ENCODE measurements at regions not wholly inside any gene's neighbourhood (a gene's known extent, or its start where the extent isn't known, plus 50 kb on each side); places are given as distances from the start of the nearest gene placed in this dataset.

DNA sequence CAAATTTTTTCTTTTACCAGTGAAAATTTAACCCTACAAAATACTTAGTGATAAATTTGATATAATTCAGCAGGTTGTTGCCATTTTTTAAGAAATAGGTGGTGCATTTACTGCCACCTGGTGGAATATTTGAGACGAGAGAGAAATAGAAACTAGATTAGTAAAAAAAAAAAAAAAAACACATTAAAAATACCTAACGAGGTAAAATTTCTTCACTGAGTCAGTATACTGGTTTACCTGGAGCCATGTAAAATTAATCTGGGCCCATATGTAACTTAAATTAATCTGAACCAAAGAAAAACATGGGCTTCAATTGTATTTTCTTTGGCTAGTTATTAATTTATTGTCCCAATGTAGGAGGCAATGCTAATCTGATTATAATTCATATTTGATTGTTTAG lies 520.8 kb downstream of the EPM2A start:
- POLR2A ChIA-PET, result no interaction called here
- CTCF ChIA-PET, result no interaction called here
- DNase-seq (ENCODE audit: extremely low spot score), result no peak

GRCh38 chr6:145224450-145224849 lies 510.9 kb downstream of the EPM2A start:
- TF ChIP-seq ARNT (IDR thresholded peaks at IDR 0.05), result no peak
- no peak for TF ChIP-seq HDGF (IDR thresholded peaks at IDR 0.05; ENCODE audit: borderline replicate concordance)
- no peak for TF ChIP-seq PKNOX1 (IDR thresholded peaks at IDR 0.05)
- TF ChIP-seq NFRKB (IDR thresholded peaks at IDR 0.05), result no peak
- TF ChIP-seq FOXA1 (IDR thresholded peaks at IDR 0.05), result no peak
- TF ChIP-seq TARDBP (IDR thresholded peaks at IDR 0.05), result no peak
- ChIA-PET POLR2A (no interaction called here), CTCF (no interaction called here)
- DNase-seq (ENCODE audit: extremely low spot score), result no peak

More for the DNA sequence above, 520.8 kb downstream of the EPM2A start:
- no peak for TF ChIP-seq PKNOX1 (IDR thresholded peaks at IDR 0.05)
- peak; percentile 94 for TF ChIP-seq ZNF384 (IDR thresholded peaks at IDR 0.05)

- CTCF ChIA-PET, result no interaction called here
- no peak for DNase-seq (ENCODE audit: extremely low spot score)
- POLR2A ChIA-PET, result no interaction called here
- TF ChIP-seq ZNF384 (IDR thresholded peaks at IDR 0.05) (no peak), SP1 (IDR thresholded peaks at IDR 0.05) (no peak)
Observed at GRCh38 chr6:145225500-145225899, 509.8 kb downstream of the EPM2A start.

GRCh38 chr6:145227593-145227992 lies 507.7 kb downstream of the EPM2A start:
- CTCF ChIA-PET, result no interaction called here

GRCh38 chr6:145228962-145229582 lies 506.2 kb downstream of the EPM2A start:
- ChIA-PET POLR2A (no interaction called here), CTCF (no interaction called here)
- TF ChIP-seq PKNOX1 (IDR thresholded peaks at IDR 0.05) (no peak), NFRKB (IDR thresholded peaks at IDR 0.05) (no peak), HDGF (IDR thresholded peaks at IDR 0.05; ENCODE audit: borderline replicate concordance) (no peak), SP1 (IDR thresholded peaks at IDR 0.05) (no peak), L3MBTL2 (conservative IDR thresholded peaks at IDR 0.05) (no peak), BHLHE40 (IDR thresholded peaks at IDR 0.05; ENCODE audit: borderline replicate concordance) (no peak), ELF4 (IDR thresholded peaks at IDR 0.05) (no peak), FOXM1 (IDR thresholded peaks at IDR 0.05; ENCODE audit: borderline replicate concordance) (no peak), SUZ12 (IDR thresholded peaks at IDR 0.05) (no peak), ARNT (IDR thresholded peaks at IDR 0.05) (no peak), ZNF384 (IDR thresholded peaks at IDR 0.05) (no peak), CTBP1 (IDR thresholded peaks at IDR 0.05; ENCODE audit: borderline replicate concordance) (no peak), TARDBP (IDR thresholded peaks at IDR 0.05) (no peak), LEF1 (IDR thresholded peaks at IDR 0.05; ENCODE audit: borderline replicate concordance) (no peak), FOXK2 (IDR thresholded peaks at IDR 0.05) (no peak), FOXA1 (IDR thresholded peaks at IDR 0.05) (no peak)
- no peak for DNase-seq (ENCODE audit: extremely low spot score)

More at GRCh38 chr6:145227593-145227992, 507.7 kb downstream of the EPM2A start:
- DNase-seq (ENCODE audit: extremely low spot score), result no peak
- POLR2A ChIA-PET, result no interaction called here
- TF ChIP-seq SUZ12 (IDR thresholded peaks at IDR 0.05) (no peak), HDGF (IDR thresholded peaks at IDR 0.05; ENCODE audit: borderline replicate concordance) (no peak), ARNT (IDR thresholded peaks at IDR 0.05) (no peak), ZNF384 (IDR thresholded peaks at IDR 0.05) (no peak)

DNA sequence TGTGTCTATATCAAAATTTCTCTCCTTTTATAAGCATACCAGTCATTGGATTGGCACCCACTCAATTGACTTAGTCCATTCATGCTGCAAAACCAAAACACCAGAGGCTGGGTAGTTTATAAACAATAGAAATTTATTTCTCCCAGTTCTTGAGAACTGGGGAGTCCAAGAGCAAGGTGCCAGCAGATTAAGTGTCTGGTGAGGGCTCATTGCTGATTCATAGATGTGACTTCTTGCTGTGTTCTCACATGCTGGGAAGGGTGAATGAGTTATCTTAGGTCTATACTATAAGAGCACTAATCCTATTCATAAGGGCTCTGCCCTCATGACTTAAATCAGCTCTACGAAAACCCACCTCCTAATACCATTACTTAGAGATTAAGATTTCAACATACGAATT lies 501.4 kb downstream of the EPM2A start:
- DNase-seq (ENCODE audit: extremely low spot score), result no peak
- TF ChIP-seq FOXA1 (IDR thresholded peaks at IDR 0.05) (no peak), ELF4 (IDR thresholded peaks at IDR 0.05) (no peak), TARDBP (IDR thresholded peaks at IDR 0.05) (no peak), LEF1 (IDR thresholded peaks at IDR 0.05; ENCODE audit: borderline replicate concordance) (no peak), NFRKB (IDR thresholded peaks at IDR 0.05) (no peak), BHLHE40 (IDR thresholded peaks at IDR 0.05; ENCODE audit: borderline replicate concordance) (no peak), SUZ12 (IDR thresholded peaks at IDR 0.05) (no peak), L3MBTL2 (conservative IDR thresholded peaks at IDR 0.05) (no peak), FOXK2 (IDR thresholded peaks at IDR 0.05) (no peak), HDGF (IDR thresholded peaks at IDR 0.05; ENCODE audit: borderline replicate concordance) (no peak), ARNT (IDR thresholded peaks at IDR 0.05) (no peak), PKNOX1 (IDR thresholded peaks at IDR 0.05) (no peak), FOXM1 (IDR thresholded peaks at IDR 0.05; ENCODE audit: borderline replicate concordance) (no peak), ZNF384 (IDR thresholded peaks at IDR 0.05) (no peak)
- ChIA-PET POLR2A (no interaction called here), CTCF (no interaction called here)

DNA sequence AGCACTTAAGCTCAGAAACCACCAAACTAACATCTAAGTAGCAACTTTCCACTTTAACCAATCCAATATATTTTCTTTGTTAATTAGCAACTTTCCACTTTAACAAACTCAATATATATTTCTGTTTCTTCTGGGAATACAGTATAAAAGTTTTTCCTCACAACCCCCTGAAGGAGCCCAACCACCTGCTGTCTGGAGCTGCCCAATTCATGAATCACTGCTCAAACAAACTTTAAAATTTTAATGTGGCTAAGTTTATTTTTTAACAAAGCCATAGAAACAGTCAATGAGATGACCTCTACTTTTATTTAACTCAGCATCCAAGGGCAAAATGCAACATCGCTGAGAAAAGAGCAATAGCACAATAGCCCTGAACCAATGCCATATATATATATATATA lies 500.1 kb downstream of the EPM2A start:
- ChIA-PET POLR2A (no interaction called here), CTCF (interaction anchor here (1.2 kb wide), 1 partner anchor 218 kb away, joined by 3 read pairs; no protein-coding TSS in a partner anchor)
- no peak for DNase-seq (ENCODE audit: extremely low spot score)
- TF ChIP-seq FOXK2 (IDR thresholded peaks at IDR 0.05), result no peak
- no peak for TF ChIP-seq L3MBTL2 (conservative IDR thresholded peaks at IDR 0.05)
- no peak for TF ChIP-seq PKNOX1 (IDR thresholded peaks at IDR 0.05)
- TF ChIP-seq TARDBP (IDR thresholded peaks at IDR 0.05), result no peak
- TF ChIP-seq SP1 (IDR thresholded peaks at IDR 0.05), result no peak
- no peak for TF ChIP-seq ARNT (IDR thresholded peaks at IDR 0.05)
- TF ChIP-seq BHLHE40 (IDR thresholded peaks at IDR 0.05; ENCODE audit: borderline replicate concordance), result no peak
- no peak for TF ChIP-seq LEF1 (IDR thresholded peaks at IDR 0.05; ENCODE audit: borderline replicate concordance)
- no peak for TF ChIP-seq HDGF (IDR thresholded peaks at IDR 0.05; ENCODE audit: borderline replicate concordance)
- TF ChIP-seq NFRKB (IDR thresholded peaks at IDR 0.05), result no peak
- TF ChIP-seq FOXA1 (IDR thresholded peaks at IDR 0.05), result no peak
- TF ChIP-seq CTBP1 (IDR thresholded peaks at IDR 0.05; ENCODE audit: borderline replicate concordance), result no peak
- TF ChIP-seq ZNF384 (IDR thresholded peaks at IDR 0.05), result no peak
- TF ChIP-seq FOXM1 (IDR thresholded peaks at IDR 0.05; ENCODE audit: borderline replicate concordance), result no peak
- TF ChIP-seq ELF4 (IDR thresholded peaks at IDR 0.05), result no peak
- no peak for TF ChIP-seq SUZ12 (IDR thresholded peaks at IDR 0.05)
